A172 (cell line): ENCODE measurements at regions not wholly inside any gene's neighbourhood (a gene's known extent, or its start where the extent isn't known, plus 50 kb on each side); places are given as distances from the start of the nearest gene placed in this dataset.

Experiments
- DNase-seq: peaks from one replicate; pipeline ENCODE4 v3.0.0-alpha.2; 2015; ENCODE audit warnings: low spot score

GRCh38 chr1:229762891-229763290, 136.8 kb downstream of the URB2 start:
- DNase-seq: no peak

- no peak for DNase-seq
Measured at GRCh38 chr1:229768232-229768631, 142.2 kb downstream of the URB2 start.

- DNase-seq: no peak
Measured at GRCh38 chr1:229769006-229769405, 143.0 kb downstream of the URB2 start.

GRCh38 chr1:229769809-229770208, 143.8 kb downstream of the URB2 start:
- DNase-seq: no peak

GRCh38 chr1:229778794-229779193, 152.7 kb downstream of the URB2 start:
- no peak for DNase-seq

GRCh38 chr1:229781453-229781852, 155.4 kb downstream of the URB2 start:
- DNase-seq: no peak

- no peak for DNase-seq
Measured at GRCh38 chr1:229782469-229782868, 156.4 kb downstream of the URB2 start.

GRCh38 chr1:229784834-229785233, 158.8 kb downstream of the URB2 start:
- DNase-seq: no peak

GRCh38 chr1:229786974-229787610, 161.0 kb downstream of the URB2 start:
- no peak for DNase-seq

GRCh38 chr1:229788004-229788403, 162.0 kb downstream of the URB2 start:
- no peak for DNase-seq

GRCh38 chr1:229792012-229792975, 166.2 kb downstream of the URB2 start:
- DNase-seq: no peak

GRCh38 chr1:229793488-229793887, 167.4 kb downstream of the URB2 start:
- DNase-seq: no peak

GRCh38 chr1:229798558-229798957, 172.5 kb downstream of the URB2 start:
- DNase-seq: no peak

GRCh38 chr1:229803626-229804217, 177.7 kb downstream of the URB2 start:
- DNase-seq: no peak

GRCh38 chr1:229808272-229808671, 182.2 kb downstream of the URB2 start:
- no peak for DNase-seq

GRCh38 chr1:229810140-229810539, 184.1 kb downstream of the URB2 start:
- no peak for DNase-seq

GRCh38 chr1:229810961-229811360, 184.9 kb downstream of the URB2 start:
- DNase-seq: no peak

GRCh38 chr1:229812148-229812547, 186.1 kb downstream of the URB2 start:
- DNase-seq: no peak

GRCh38 chr1:229812693-229813092, 186.6 kb downstream of the URB2 start:
- DNase-seq: no peak

GRCh38 chr1:229815076-229815475, 189.0 kb downstream of the URB2 start:
- no peak for DNase-seq

- DNase-seq: no peak
Measured at GRCh38 chr1:229815961-229816360, 189.9 kb downstream of the URB2 start.

GRCh38 chr1:229817936-229818335, 191.9 kb downstream of the URB2 start:
- DNase-seq: no peak

- DNase-seq: no peak
Measured at GRCh38 chr1:229819091-229819490, 193.0 kb downstream of the URB2 start.
